ENCODE measurements at regions not wholly inside any gene's neighbourhood (a gene's known extent, or its start where the extent isn't known, plus 50 kb on each side); places are given as distances from the start of the nearest gene placed in this dataset.

GRCh38 chr2:2848621-2849333 lies 517.7 kb upstream of the MYT1L start:
- DNase-seq (ENCODE audit: low read depth in 3 of 3), result no peak

GRCh38 chr2:2848198-2848597 lies 517.1 kb upstream of the MYT1L start:
- no peak for DNase-seq (ENCODE audit: low read depth in 3 of 3)

GRCh38 chr2:2847209-2847676 lies 516.2 kb upstream of the MYT1L start:
- no peak for DNase-seq (ENCODE audit: low read depth in 3 of 3)

- DNase-seq (ENCODE audit: low read depth in 3 of 3), result no peak
These were observed 515.5 kb upstream of the MYT1L start for GRCh38 chr2:2846332-2847208.

GRCh38 chr2:2845806-2846315 lies 514.8 kb upstream of the MYT1L start:
- no peak for DNase-seq (ENCODE audit: low read depth in 3 of 3)

GRCh38 chr2:2845267-2845666 lies 514.2 kb upstream of the MYT1L start:
- DNase-seq (ENCODE audit: low read depth in 3 of 3), result no peak

- DNase-seq (ENCODE audit: low read depth in 3 of 3), result no peak
These were observed 513.0 kb upstream of the MYT1L start for GRCh38 chr2:2843969-2844548.

- no peak for DNase-seq (ENCODE audit: low read depth in 3 of 3)
These were observed 511.4 kb upstream of the MYT1L start for GRCh38 chr2:2842466-2842865.

- DNase-seq (ENCODE audit: low read depth in 3 of 3), result no peak
These were observed 509.7 kb upstream of the MYT1L start for GRCh38 chr2:2840681-2841300.

- no peak for DNase-seq (ENCODE audit: low read depth in 3 of 3)
These were observed 508.9 kb upstream of the MYT1L start for GRCh38 chr2:2839782-2840531.

GRCh38 chr2:2839393-2839781 lies 508.3 kb upstream of the MYT1L start:
- DNase-seq (ENCODE audit: low read depth in 3 of 3), result no peak

GRCh38 chr2:2838548-2838845 lies 507.4 kb upstream of the MYT1L start:
- DNase-seq (ENCODE audit: low read depth in 3 of 3), result no peak

- no peak for DNase-seq (ENCODE audit: low read depth in 3 of 3)
These were observed 506.9 kb upstream of the MYT1L start for GRCh38 chr2:2837746-2838547.

GRCh38 chr2:2836343-2837070 lies 505.4 kb upstream of the MYT1L start:
- DNase-seq (ENCODE audit: low read depth in 3 of 3), result no peak

- no peak for DNase-seq (ENCODE audit: low read depth in 3 of 3)
These were observed 503.6 kb upstream of the MYT1L start for GRCh38 chr2:2834516-2835254.

- no peak for DNase-seq (ENCODE audit: low read depth in 3 of 3)
These were observed 503.0 kb upstream of the MYT1L start for GRCh38 chr2:2834105-2834504.

- DNase-seq (ENCODE audit: low read depth in 3 of 3), result no peak
These were observed 501.6 kb upstream of the MYT1L start for GRCh38 chr2:2832657-2833056.

- DNase-seq (ENCODE audit: low read depth in 3 of 3), result no peak
These were observed 500.6 kb upstream of the MYT1L start for GRCh38 chr2:2831633-2832032.

- no peak for DNase-seq (ENCODE audit: low read depth in 3 of 3)
These were observed 499.5 kb upstream of the MYT1L start for GRCh38 chr2:2830576-2830975.
